ENCODE measurements at regions not wholly inside any gene's neighbourhood (a gene's known extent, or its start where the extent isn't known, plus 50 kb on each side); places are given as distances from the start of the nearest gene placed in this dataset.

GRCh38 chr12:97643924-97644323, 181.3 kb downstream of the RMST start:
- Histone ChIP-seq H3K27ac (ENCODE audit: low read length in 2 of 2) (no peak overlapping the region), H3K27me3 (replicated peaks in 1 of 4; ENCODE audit: control extremely low read depth in 1 of 4, control insufficient read depth in 3 of 4, insufficient read depth in 4 of 4, low read length in 3 of 4) (no peaks in the 10 kb centered on the region), H3K4me1 (ENCODE audit: control insufficient read depth in 2 of 2, insufficient read depth in 2 of 2, low read length in 2 of 2) (no peaks in the 10 kb centered on the region), H3K79me2 (ENCODE audit: control insufficient read depth, insufficient read depth, low read length) (no peaks in the 10 kb centered on the region), H4K20me1 (ENCODE audit: control insufficient read depth, insufficient read depth, low read length, poor library complexity, severe bottlenecking) (no peaks in the 10 kb centered on the region), H3K4me2 (replicated peaks; ENCODE audit: low read depth, low read length, poor library complexity, severe bottlenecking) (no peak overlapping the region), H3K4me3 (ENCODE audit: control extremely low read depth in 1 of 5, extremely low read depth in 1 of 5, insufficient read depth in 1 of 5, low read depth in 2 of 5, low read length in 4 of 5) (no peak overlapping the region), H2AFZ (ENCODE audit: insufficient read depth, low read depth, low read length, poor library complexity, severe bottlenecking) (no peak overlapping the region), H3K9me3 (ENCODE audit: control extremely low read depth in 1 of 3, control insufficient read depth in 2 of 3, insufficient read depth in 1 of 3, low read length in 2 of 3) (no peaks in the 10 kb centered on the region), H3K9ac (ENCODE audit: low read length) (no peak overlapping the region), H3K36me3 (replicated peaks in 1 of 2; ENCODE audit: control extremely low read depth in 1 of 2, control insufficient read depth in 1 of 2, extremely low read depth in 1 of 2, insufficient read depth in 2 of 2, low read length in 1 of 2) (no peaks in the 10 kb centered on the region)
- Mint-ChIP-seq H3K27me3 (no peaks in the 10 kb centered on the region), H3K9me3 (ENCODE audit: insufficient read depth) (peaks cover 3% of the 10 kb centered on the region), H3K27ac (no peak overlapping the region), H3K4me3 (no peak overlapping the region), H3K4me1 (no peaks in the 10 kb centered on the region)
- intact Hi-C loops (cut with micrococcal nuclease), result no loop called here
- CTCF ChIA-PET, result no interaction called here
- TF ChIP-seq CTCF (IDR thresholded peaks at IDR 0.05) (no peak), EZH2 (IDR thresholded peaks at IDR 0.05; ENCODE audit: borderline replicate concordance, insufficient read depth, low read depth, low read length, poor library complexity, severe bottlenecking) (no peak)
- ATAC-seq (ENCODE audit: low read depth) (no peak), DNase-seq (no peak)
- WGBS (ENCODE audit: insufficient coverage), result 100% methylated on average over 4 of the region's 7 CpGs
- POLR2A ChIA-PET, result no interaction called here

DNA sequence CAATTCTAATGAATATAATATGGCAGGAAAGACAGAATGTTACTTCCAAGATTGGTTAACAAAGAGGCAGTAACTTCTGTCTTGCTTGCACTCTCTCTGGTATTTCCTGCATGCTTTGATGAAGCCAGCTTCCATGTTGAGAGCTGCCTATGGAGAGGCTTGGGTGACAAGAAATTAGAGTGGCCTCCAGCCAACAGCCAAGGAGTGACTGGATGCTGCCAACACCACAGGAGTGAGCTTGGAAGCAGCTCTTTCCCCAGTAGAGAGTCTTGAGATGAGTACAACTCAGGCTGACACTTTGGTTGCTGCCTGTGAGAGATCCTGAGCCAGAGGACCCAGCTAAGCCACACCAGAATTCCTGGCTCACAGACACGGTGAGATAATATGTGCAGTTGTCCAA, 183.1 kb downstream of the RMST start:
- TF ChIP-seq CTCF (IDR thresholded peaks at IDR 0.05), result no peak
- no peak for TF ChIP-seq EZH2 (IDR thresholded peaks at IDR 0.05; ENCODE audit: borderline replicate concordance, insufficient read depth, low read depth, low read length, poor library complexity, severe bottlenecking)
- H3K36me3 ChIP-seq (replicated peaks in 1 of 2; ENCODE audit: control extremely low read depth in 1 of 2, control insufficient read depth in 1 of 2, extremely low read depth in 1 of 2, insufficient read depth in 2 of 2, low read length in 1 of 2), result no peaks in the 10 kb centered on the region
- H3K4me3 Mint-ChIP-seq, result no peak overlapping the region
- H3K27me3 Mint-ChIP-seq, result no peaks in the 10 kb centered on the region
- H3K4me1 ChIP-seq (ENCODE audit: control insufficient read depth in 2 of 2, insufficient read depth in 2 of 2, low read length in 2 of 2), result no peaks in the 10 kb centered on the region
- intact Hi-C loops (cut with micrococcal nuclease), result no loop called here
- H3K4me3 ChIP-seq (ENCODE audit: control extremely low read depth in 1 of 5, extremely low read depth in 1 of 5, insufficient read depth in 1 of 5, low read depth in 2 of 5, low read length in 4 of 5), result no peak overlapping the region
- DNase-seq (no peak), ATAC-seq (ENCODE audit: low read depth) (no peak)
- no peaks in the 10 kb centered on the region for H3K79me2 ChIP-seq (ENCODE audit: control insufficient read depth, insufficient read depth, low read length)
- peaks cover 4% of the 10 kb centered on the region for H3K9me3 Mint-ChIP-seq (ENCODE audit: insufficient read depth)
- H3K9ac ChIP-seq (ENCODE audit: low read length), result no peak overlapping the region
- H3K27ac ChIP-seq (ENCODE audit: low read length in 2 of 2), result no peak overlapping the region
- H3K27ac Mint-ChIP-seq, result no peak overlapping the region
- H3K4me2 ChIP-seq (replicated peaks; ENCODE audit: low read depth, low read length, poor library complexity, severe bottlenecking), result no peak overlapping the region
- no CpG with 5 or more reads among the region's 1 CpG for WGBS (ENCODE audit: insufficient coverage)
- no peaks in the 10 kb centered on the region for H3K4me1 Mint-ChIP-seq
- no peaks in the 10 kb centered on the region for H3K27me3 ChIP-seq (replicated peaks in 1 of 4; ENCODE audit: control extremely low read depth in 1 of 4, control insufficient read depth in 3 of 4, insufficient read depth in 4 of 4, low read length in 3 of 4)
- POLR2A ChIA-PET, result no interaction called here
- CTCF ChIA-PET, result no interaction called here
- no peaks in the 10 kb centered on the region for H4K20me1 ChIP-seq (ENCODE audit: control insufficient read depth, insufficient read depth, low read length, poor library complexity, severe bottlenecking)
- no peak overlapping the region for H2AFZ ChIP-seq (ENCODE audit: insufficient read depth, low read depth, low read length, poor library complexity, severe bottlenecking)
- H3K9me3 ChIP-seq (ENCODE audit: control extremely low read depth in 1 of 3, control insufficient read depth in 2 of 3, insufficient read depth in 1 of 3, low read length in 2 of 3), result peaks cover 0 to 3% (median 0%) of the 10 kb centered on the region in 3 donors
